CD4-positive, CD25-positive, alpha-beta regulatory T cell (primary cell): ENCODE measurements at regions not wholly inside any gene's neighbourhood (a gene's known extent, or its start where the extent isn't known, plus 50 kb on each side); places are given as distances from the start of the nearest gene placed in this dataset.
"Not testable (repeated sequence)": the region's sequence is repeated elsewhere in the genome, so short reads cannot be mapped to it uniquely, and the experiment has no call there.

ENCODE experiments used
- ATAC-seq, 2 donors: fragments of 150-1000 bp; cut with Tn5 transposase; one replicate each; pipeline ENCODE4 v1.10.0; 2021; ENCODE audit warnings: low read depth in 2 of 2, moderate number of reproducible peaks in 2 of 2, moderate library complexity in 1 of 2
- DNase-seq, 3 donors: peaks; one replicate each; pipeline versions ENCODE4 v3.0.0 to v3.0.0-alpha.2; 2012 to 2022; ENCODE audit warnings: mixed read lengths in 1 of 3
- H3K27ac ChIP-seq: one replicate; pipeline ENCODE4 v1.7.0; 2013; ENCODE audit warnings: mild to moderate bottlenecking, low read length; ENCODE audit not compliant: insufficient read depth, poor library complexity, severe bottlenecking
- H3K27me3 ChIP-seq: one replicate; pipeline ENCODE4 v1.7.0; 2013; ENCODE audit warnings: low read length; ENCODE audit not compliant: control insufficient read depth, insufficient read depth
- H3K36me3 ChIP-seq: one replicate; pipeline ENCODE4 v1.7.0; 2013; ENCODE audit warnings: mild to moderate bottlenecking, low read length, moderate library complexity; ENCODE audit not compliant: control insufficient read depth, insufficient read depth
- H3K4me1 ChIP-seq: 2 replicates; pipeline ENCODE4 v1.7.0; 2013; ENCODE audit warnings: mild to moderate bottlenecking, low read length; ENCODE audit not compliant: insufficient read depth, control insufficient read depth, poor library complexity, severe bottlenecking
- H3K4me3 ChIP-seq: one replicate; pipeline ENCODE4 v1.7.0; 2013; ENCODE audit warnings: low read depth, mild to moderate bottlenecking, low read length, moderate library complexity
- H3K9me3 ChIP-seq, 2 experiments: 1 replicate in 1 of 2; 2 replicates in 1 of 2; pipeline ENCODE4 v1.7.0; 2013; ENCODE audit warnings: low read length in 2 of 2, mild to moderate bottlenecking in 1 of 2, moderate library complexity in 1 of 2; ENCODE audit not compliant: control insufficient read depth in 2 of 2
- H3K27ac Mint-ChIP-seq, 3 donors: one replicate each; pipeline ENCODE4 v1.8.0; 2020 to 2022; ENCODE audit warnings: mild to moderate bottlenecking in 3 of 3, mixed read lengths in 3 of 3, moderate library complexity in 2 of 3
- H3K27me3 Mint-ChIP-seq: one replicate; pipeline ENCODE4 v1.8.0; 2022; ENCODE audit warnings: mild to moderate bottlenecking, mixed read lengths
- H3K36me3 Mint-ChIP-seq: one replicate; pipeline ENCODE4 v1.8.0; 2020; ENCODE audit warnings: mixed read lengths
- H3K4me1 Mint-ChIP-seq, 4 donors: one replicate each; pipeline ENCODE4 v1.8.0; 2020 to 2022; ENCODE audit warnings: mixed read lengths in 4 of 4, mild to moderate bottlenecking in 1 of 4
- H3K4me3 Mint-ChIP-seq, 4 donors: one replicate each; pipeline ENCODE4 v1.8.0; 2020 to 2022; ENCODE audit warnings: mild to moderate bottlenecking in 4 of 4, mixed read lengths in 4 of 4, moderate library complexity in 3 of 4
- H3K9me3 Mint-ChIP-seq, 7 donors: one replicate each; pipeline ENCODE4 v1.8.0; 2020 to 2022; ENCODE audit warnings: mixed read lengths in 7 of 7, mild to moderate bottlenecking in 3 of 7, moderate library complexity in 2 of 7

GRCh38 chr2:222760301-222760897, 88.9 kb downstream of the MOGAT1 start:
- no peak overlapping the region for H3K4me3 ChIP-seq
- no peaks in the 10 kb centered on the region for H3K27me3 Mint-ChIP-seq
- H3K9me3 Mint-ChIP-seq, result no peaks in the 10 kb centered on the region
- no peak overlapping the region for H3K27ac Mint-ChIP-seq
- H3K27ac ChIP-seq, result no peak overlapping the region
- H3K9me3 ChIP-seq, result no peaks in the 10 kb centered on the region
- no peak for DNase-seq
- no peak for ATAC-seq
- H3K36me3 ChIP-seq, result no peaks in the 10 kb centered on the region
- H3K4me3 Mint-ChIP-seq, result no peak overlapping the region
- no peaks in the 10 kb centered on the region for H3K27me3 ChIP-seq
- no peaks in the 10 kb centered on the region for H3K36me3 Mint-ChIP-seq
- no peaks in the 10 kb centered on the region for H3K4me1 Mint-ChIP-seq
- H3K4me1 ChIP-seq, result no peaks in the 10 kb centered on the region

- peaks cover 2% of the 10 kb centered on the region for H3K27me3 ChIP-seq
- ATAC-seq (no peak), DNase-seq (no peak)
- H3K36me3 ChIP-seq, result no peaks in the 10 kb centered on the region
- H3K27ac ChIP-seq, result no peak overlapping the region
- no peaks in the 10 kb centered on the region for H3K9me3 ChIP-seq
- Mint-ChIP-seq H3K27me3 (no peaks in the 10 kb centered on the region), H3K9me3 (no peaks in the 10 kb centered on the region), H3K4me3 (no peak overlapping the region), H3K27ac (no peak overlapping the region), H3K36me3 (no peaks in the 10 kb centered on the region), H3K4me1 (no peaks in the 10 kb centered on the region)
- H3K4me3 ChIP-seq, result no peak overlapping the region
- H3K4me1 ChIP-seq, result no peaks in the 10 kb centered on the region
Measured at GRCh38 chr2:222761888-222762287, 90.4 kb downstream of the MOGAT1 start.

GRCh38 chr2:222762342-222762741, 90.9 kb downstream of the MOGAT1 start:
- peaks cover 2% of the 10 kb centered on the region for H3K27me3 ChIP-seq
- H3K4me1 ChIP-seq, result no peaks in the 10 kb centered on the region
- H3K27ac ChIP-seq, result no peak overlapping the region
- H3K36me3 ChIP-seq, result no peaks in the 10 kb centered on the region
- H3K36me3 Mint-ChIP-seq, result no peaks in the 10 kb centered on the region
- H3K9me3 Mint-ChIP-seq, result no peaks in the 10 kb centered on the region
- H3K27me3 Mint-ChIP-seq, result no peaks in the 10 kb centered on the region
- ATAC-seq (no peak), DNase-seq (no peak)
- no peak overlapping the region for H3K4me3 ChIP-seq
- H3K4me1 Mint-ChIP-seq, result no peaks in the 10 kb centered on the region
- no peak overlapping the region for H3K4me3 Mint-ChIP-seq
- H3K27ac Mint-ChIP-seq, result no peak overlapping the region
- no peaks in the 10 kb centered on the region for H3K9me3 ChIP-seq

DNA sequence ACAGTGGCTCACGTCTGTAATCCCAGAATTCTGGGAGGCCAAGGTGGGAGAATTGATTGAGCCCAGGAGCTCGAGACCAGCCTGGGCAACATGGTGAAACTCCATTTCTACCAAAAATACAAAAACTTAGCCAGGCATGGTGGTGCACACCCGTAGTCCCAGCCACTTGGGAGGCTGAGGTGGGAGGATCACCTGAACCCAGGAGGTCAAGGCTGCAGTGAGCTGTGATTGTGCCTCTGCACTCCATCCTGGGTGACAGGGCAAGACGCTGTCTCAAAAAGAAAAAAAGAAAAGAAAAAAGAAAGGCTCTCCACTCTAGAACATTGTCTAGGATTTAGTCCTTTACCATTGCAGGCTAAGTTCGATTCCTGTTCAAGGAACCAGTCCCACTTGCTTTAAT, 94.4 kb downstream of the MOGAT1 start:
- H3K9me3 ChIP-seq, H3K36me3 Mint-ChIP-seq, H3K27me3 ChIP-seq, H3K27me3 Mint-ChIP-seq, H3K36me3 ChIP-seq, H3K4me1 Mint-ChIP-seq, H3K4me3 Mint-ChIP-seq, H3K4me1 ChIP-seq, H3K4me3 ChIP-seq, DNase-seq, ATAC-seq, H3K9me3 Mint-ChIP-seq, H3K27ac ChIP-seq, H3K27ac Mint-ChIP-seq: not testable (repeated sequence)

DNA sequence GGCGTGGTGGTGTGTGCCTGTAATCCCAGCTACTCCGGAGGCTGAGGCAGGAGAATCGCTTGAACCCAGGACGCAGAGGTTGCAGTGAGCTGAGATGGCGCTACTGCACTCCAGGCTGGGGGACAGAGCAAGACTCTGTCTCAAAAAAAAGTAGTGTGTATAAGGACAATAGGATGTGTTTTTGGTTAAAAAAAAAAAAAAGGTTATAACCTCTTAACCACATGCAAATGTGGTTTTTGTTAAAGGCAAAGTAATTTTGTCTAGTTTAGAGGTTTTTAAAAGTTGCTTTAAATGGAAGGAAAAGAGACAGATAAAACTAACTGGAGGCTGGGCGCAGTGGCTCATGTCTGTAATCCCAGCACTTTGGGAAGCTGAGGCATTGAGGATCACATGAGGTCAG, 92.8 kb upstream of the ACSL3 start:
- not testable (repeated sequence) for H3K4me1 Mint-ChIP-seq, H3K27ac ChIP-seq, ATAC-seq, H3K36me3 Mint-ChIP-seq, DNase-seq, H3K9me3 ChIP-seq, H3K27me3 Mint-ChIP-seq, H3K4me3 Mint-ChIP-seq, H3K9me3 Mint-ChIP-seq, H3K27ac Mint-ChIP-seq, H3K4me3 ChIP-seq, H3K36me3 ChIP-seq, H3K27me3 ChIP-seq, H3K4me1 ChIP-seq

GRCh38 chr2:222769446-222769845, 91.4 kb upstream of the ACSL3 start:
- H3K36me3 Mint-ChIP-seq, result no peaks in the 10 kb centered on the region
- no peaks in the 10 kb centered on the region for H3K9me3 ChIP-seq
- H3K27ac Mint-ChIP-seq, result no peak overlapping the region
- ATAC-seq (no peak), DNase-seq (no peak)
- H3K27me3 Mint-ChIP-seq, result peaks cover 7% of the 10 kb centered on the region
- H3K9me3 Mint-ChIP-seq, result no peaks in the 10 kb centered on the region
- H3K4me3 ChIP-seq, result no peak overlapping the region
- H3K36me3 ChIP-seq, result no peaks in the 10 kb centered on the region
- H3K4me3 Mint-ChIP-seq, result no peak overlapping the region
- H3K4me1 ChIP-seq, result no peaks in the 10 kb centered on the region
- H3K4me1 Mint-ChIP-seq, result no peaks in the 10 kb centered on the region
- H3K27ac ChIP-seq, result no peak overlapping the region
- H3K27me3 ChIP-seq, result peaks cover 2% of the 10 kb centered on the region

- no peak overlapping the region for H3K4me3 Mint-ChIP-seq
- Histone ChIP-seq H3K4me1 (no peaks in the 10 kb centered on the region), H3K9me3 (no peaks in the 10 kb centered on the region), H3K4me3 (no peak overlapping the region), H3K27ac (no peak overlapping the region), H3K36me3 (no peaks in the 10 kb centered on the region), H3K27me3 (peaks cover 2% of the 10 kb centered on the region)
- H3K27me3 Mint-ChIP-seq, result peaks cover 7% of the 10 kb centered on the region
- DNase-seq (no peak), ATAC-seq (no peak)
- no peaks in the 10 kb centered on the region for H3K9me3 Mint-ChIP-seq
- H3K4me1 Mint-ChIP-seq, result no peaks in the 10 kb centered on the region
- H3K27ac Mint-ChIP-seq, result no peak overlapping the region
- no peaks in the 10 kb centered on the region for H3K36me3 Mint-ChIP-seq
Measured at GRCh38 chr2:222769941-222770340, 90.9 kb upstream of the ACSL3 start.

DNA sequence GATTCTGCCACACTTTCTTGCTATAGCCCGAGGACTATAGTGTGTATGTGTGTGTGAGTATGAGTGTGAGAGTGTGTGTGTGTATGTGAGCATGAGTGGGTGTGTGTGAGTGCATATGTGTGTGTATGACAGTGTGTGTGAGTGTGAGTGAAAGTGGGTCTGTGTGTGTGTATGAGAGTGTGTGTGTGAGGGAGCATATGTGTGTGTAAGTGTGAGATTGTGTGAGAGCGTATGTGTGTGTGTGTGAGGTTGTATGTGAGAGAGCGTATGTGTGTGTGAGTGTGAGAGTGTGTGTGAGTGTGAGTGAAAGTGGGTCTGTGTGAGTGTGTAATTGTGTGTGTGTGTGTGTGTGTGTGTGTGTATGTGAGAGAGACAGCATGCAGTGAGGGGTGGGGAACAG, 89.0 kb upstream of the ACSL3 start:
- Mint-ChIP-seq H3K36me3 (no peaks in the 10 kb centered on the region), H3K27me3 (peaks cover 7% of the 10 kb centered on the region), H3K4me1 (no peaks in the 10 kb centered on the region), H3K4me3 (no peak overlapping the region), H3K27ac (no peak overlapping the region), H3K9me3 (no peaks in the 10 kb centered on the region)
- H3K9me3 ChIP-seq, result no peaks in the 10 kb centered on the region
- H3K4me1 ChIP-seq, result no peaks in the 10 kb centered on the region
- no peaks in the 10 kb centered on the region for H3K27me3 ChIP-seq
- H3K4me3 ChIP-seq, result no peak overlapping the region
- no peak for DNase-seq
- H3K36me3 ChIP-seq, result no peaks in the 10 kb centered on the region
- ATAC-seq, result no peak
- H3K27ac ChIP-seq, result no peak overlapping the region
